ENCODE measurements at regions not wholly inside any gene's neighbourhood (a gene's known extent, or its start where the extent isn't known, plus 50 kb on each side); places are given as distances from the start of the nearest gene placed in this dataset.

- TF ChIP-seq CTCF (IDR thresholded peaks at IDR 0.05; ENCODE audit: poor library complexity, severe bottlenecking) (no peak), SMC3 (conservative IDR thresholded peaks at IDR 0.05; ENCODE audit: poor library complexity) (no peak), POLR2AphosphoS5 (IDR thresholded peaks at IDR 0.05) (no peak)
- Histone ChIP-seq H3K27me3 (ENCODE audit: insufficient read depth, low read depth, low read length) (no peaks in the 10 kb centered on the region), H2AFZ (ENCODE audit: low read depth, low read length) (no peak overlapping the region), H3K4me3 (ENCODE audit: low read length) (no peak overlapping the region), H3K27ac (ENCODE audit: low read length) (no peak overlapping the region), H3K36me3 (ENCODE audit: insufficient read depth, low read length) (no peaks in the 10 kb centered on the region), H3K9me3 (ENCODE audit: low read length) (no peaks in the 10 kb centered on the region), H3K4me2 (ENCODE audit: low read length) (no peak overlapping the region), H3K79me2 (replicated peaks; ENCODE audit: insufficient read depth, low read length) (no peaks in the 10 kb centered on the region), H3K9ac (ENCODE audit: low read length) (no peak overlapping the region), H3F3A (ENCODE audit: insufficient read depth, low read length, poor library complexity, severe bottlenecking) (no peaks in the 10 kb centered on the region), H4K20me1 (ENCODE audit: insufficient read depth) (no peaks in the 10 kb centered on the region), H3K9me2 (ENCODE audit: insufficient read depth, low read length) (no peaks in the 10 kb centered on the region)
These were observed 103.1 kb upstream of the LYZL2 start for GRCh38 chr10:30732671-30733070.

- Histone ChIP-seq H3K79me2 (replicated peaks; ENCODE audit: insufficient read depth, low read length) (no peaks in the 10 kb centered on the region), H3K9me2 (ENCODE audit: insufficient read depth, low read length) (no peaks in the 10 kb centered on the region), H3F3A (ENCODE audit: insufficient read depth, low read length, poor library complexity, severe bottlenecking) (no peaks in the 10 kb centered on the region), H3K9me3 (ENCODE audit: low read length) (no peaks in the 10 kb centered on the region), H3K4me2 (ENCODE audit: low read length) (no peak overlapping the region), H3K4me3 (ENCODE audit: low read length) (no peak overlapping the region), H4K20me1 (ENCODE audit: insufficient read depth) (no peaks in the 10 kb centered on the region), H3K9ac (ENCODE audit: low read length) (no peak overlapping the region), H3K27me3 (ENCODE audit: insufficient read depth, low read depth, low read length) (no peaks in the 10 kb centered on the region), H3K36me3 (ENCODE audit: insufficient read depth, low read length) (no peaks in the 10 kb centered on the region), H3K27ac (ENCODE audit: low read length) (no peak overlapping the region), H2AFZ (ENCODE audit: low read depth, low read length) (no peak overlapping the region)
- TF ChIP-seq EZH2 (IDR thresholded peaks at IDR 0.05; ENCODE audit: borderline replicate concordance, insufficient read depth, low read length, poor library complexity, severe bottlenecking) (no peak), POLR2AphosphoS5 (IDR thresholded peaks at IDR 0.05) (no peak), RAD21 (conservative IDR thresholded peaks at IDR 0.05) (no peak), REST (IDR thresholded peaks at IDR 0.05; ENCODE audit: borderline replicate concordance) (no peak), CTCF (IDR thresholded peaks at IDR 0.05; ENCODE audit: poor library complexity, severe bottlenecking) (no peak), MXI1 (conservative IDR thresholded peaks at IDR 0.05; ENCODE audit: poor library complexity, severe bottlenecking) (no peak), EP300 (conservative IDR thresholded peaks at IDR 0.05; ENCODE audit: poor library complexity, severe bottlenecking) (no peak), SMC3 (conservative IDR thresholded peaks at IDR 0.05; ENCODE audit: poor library complexity) (no peak), TAF1 (IDR thresholded peaks at IDR 0.05; ENCODE audit: low read depth) (no peak)
These were observed 102.4 kb upstream of the LYZL2 start for GRCh38 chr10:30731963-30732362.
